Activated T-cell treated with anti-CD3 and anti-CD28 coated beads for 48 hours (primary cell): ENCODE measurements at regions not wholly inside any gene's neighbourhood (a gene's known extent, or its start where the extent isn't known, plus 50 kb on each side); places are given as distances from the start of the nearest gene placed in this dataset.
"Not testable (repeated sequence)": the region's sequence is repeated elsewhere in the genome, so short reads cannot be mapped to it uniquely, and the experiment has no call there.

Source experiments
- DNase-seq: peaks from one replicate; pipeline ENCODE4 v3.0.0-alpha.2; 2020; ENCODE audit warnings: low read depth

- no peak for DNase-seq
Measured at GRCh38 chr3:5813521-5813920, 626.0 kb downstream of the EDEM1 start.

- no peak for DNase-seq
Measured at GRCh38 chr3:5822843-5823242, 635.3 kb downstream of the EDEM1 start.

- no peak for DNase-seq
Measured at GRCh38 chr3:5826467-5826866, 639.0 kb downstream of the EDEM1 start.

GRCh38 chr3:5828251-5828650 is 640.7 kb downstream of the EDEM1 start:
- DNase-seq, result no peak

GRCh38 chr3:5840056-5840455 is 652.5 kb downstream of the EDEM1 start:
- DNase-seq, result no peak

- no peak for DNase-seq
Measured at GRCh38 chr3:5841599-5841998, 654.1 kb downstream of the EDEM1 start.

- DNase-seq, result no peak
Measured at GRCh38 chr3:5846261-5846660, 658.8 kb downstream of the EDEM1 start.

GRCh38 chr3:5861151-5861550 is 673.6 kb downstream of the EDEM1 start:
- DNase-seq, result no peak

- DNase-seq, result no peak
Measured at GRCh38 chr3:5874931-5875341, 687.4 kb downstream of the EDEM1 start.

GRCh38 chr3:5888851-5889250 is 701.3 kb downstream of the EDEM1 start:
- DNase-seq, result no peak

GRCh38 chr3:5889374-5889773 is 701.9 kb downstream of the EDEM1 start:
- no peak for DNase-seq

- no peak for DNase-seq
Measured at GRCh38 chr3:5891711-5892110, 704.2 kb downstream of the EDEM1 start.

- DNase-seq, result no peak
Measured at GRCh38 chr3:5898106-5898505, 710.6 kb downstream of the EDEM1 start.

GRCh38 chr3:5899014-5899761 is 711.7 kb downstream of the EDEM1 start:
- DNase-seq, result no peak

- no peak for DNase-seq
Measured at GRCh38 chr3:5917932-5918331, 730.4 kb downstream of the EDEM1 start.

GRCh38 chr3:5918626-5919025 is 731.1 kb downstream of the EDEM1 start:
- no peak for DNase-seq

GRCh38 chr3:5929027-5929426 is 741.5 kb downstream of the EDEM1 start:
- no peak for DNase-seq

GRCh38 chr3:5944061-5944460 is 756.6 kb downstream of the EDEM1 start:
- DNase-seq, result not testable (repeated sequence)

- DNase-seq, result no peak
Measured at GRCh38 chr3:5948084-5948483, 760.6 kb downstream of the EDEM1 start.

- DNase-seq, result no peak
Measured at GRCh38 chr3:5951026-5951425, 763.5 kb downstream of the EDEM1 start.

- no peak for DNase-seq
Measured at GRCh38 chr3:5972586-5972985, 785.1 kb downstream of the EDEM1 start.

- DNase-seq, result no peak
Measured at GRCh38 chr3:5974630-5975322, 787.3 kb downstream of the EDEM1 start.

- DNase-seq, result no peak
Measured at GRCh38 chr3:5977331-5977730, 789.8 kb downstream of the EDEM1 start.

GRCh38 chr3:5980475-5980874 is 793.0 kb downstream of the EDEM1 start:
- no peak for DNase-seq
